Breast epithelium (tissue), 3 donors: ENCODE measurements at regions not wholly inside any gene's neighbourhood (a gene's known extent, or its start where the extent isn't known, plus 50 kb on each side); places are given as distances from the start of the nearest gene placed in this dataset.

Experiments
- CTCF ChIP-seq, 3 donors: fragments of 450-650 bp; IDR thresholded peaks; one replicate each; pipeline ENCODE4 v1.5.1; 2016 to 2017; ENCODE audit warnings: antibody characterized with exemption in 3 of 3, mild to moderate bottlenecking in 3 of 3, moderate library complexity in 3 of 3
- POLR2AphosphoS5 ChIP-seq, 3 donors: sonication (generic); formaldehyde crosslinking; IDR thresholded peaks; one replicate each; pipeline ENCODE4 v1.6.1; 2017; ENCODE audit warnings: antibody characterized with exemption in 3 of 3

- no peak for TF ChIP-seq CTCF (IDR thresholded peaks at IDR 0.05)
- no peak for TF ChIP-seq POLR2AphosphoS5 (IDR thresholded peaks at IDR 0.05)
Measured at GRCh38 chr5:124309241-124309980, 437.0 kb downstream of the ZNF608 start.
